ENCODE measurements at regions not wholly inside any gene's neighbourhood (a gene's known extent, or its start where the extent isn't known, plus 50 kb on each side); places are given as distances from the start of the nearest gene placed in this dataset.

DNA sequence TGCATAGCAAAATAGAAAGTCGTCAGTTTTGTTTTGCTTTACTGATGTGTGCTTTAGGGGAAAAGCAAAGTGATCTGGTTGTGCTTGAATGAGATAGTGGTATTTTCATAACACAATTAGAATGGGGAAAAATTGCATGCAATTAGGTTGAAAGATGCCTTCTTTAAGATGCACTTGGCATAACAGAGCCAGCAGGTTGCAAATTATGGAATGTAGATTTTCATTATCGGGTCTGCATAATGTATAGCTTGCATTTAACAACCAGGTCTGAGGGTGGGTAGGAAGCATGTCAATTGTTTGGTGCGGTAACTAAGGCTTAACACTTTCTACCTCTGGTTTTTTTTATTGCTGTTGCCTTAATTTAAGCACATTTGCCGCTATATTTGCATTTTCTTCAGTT, 370.7 kb upstream of the MCTP2 start:
- TF ChIP-seq, protein P1, sequence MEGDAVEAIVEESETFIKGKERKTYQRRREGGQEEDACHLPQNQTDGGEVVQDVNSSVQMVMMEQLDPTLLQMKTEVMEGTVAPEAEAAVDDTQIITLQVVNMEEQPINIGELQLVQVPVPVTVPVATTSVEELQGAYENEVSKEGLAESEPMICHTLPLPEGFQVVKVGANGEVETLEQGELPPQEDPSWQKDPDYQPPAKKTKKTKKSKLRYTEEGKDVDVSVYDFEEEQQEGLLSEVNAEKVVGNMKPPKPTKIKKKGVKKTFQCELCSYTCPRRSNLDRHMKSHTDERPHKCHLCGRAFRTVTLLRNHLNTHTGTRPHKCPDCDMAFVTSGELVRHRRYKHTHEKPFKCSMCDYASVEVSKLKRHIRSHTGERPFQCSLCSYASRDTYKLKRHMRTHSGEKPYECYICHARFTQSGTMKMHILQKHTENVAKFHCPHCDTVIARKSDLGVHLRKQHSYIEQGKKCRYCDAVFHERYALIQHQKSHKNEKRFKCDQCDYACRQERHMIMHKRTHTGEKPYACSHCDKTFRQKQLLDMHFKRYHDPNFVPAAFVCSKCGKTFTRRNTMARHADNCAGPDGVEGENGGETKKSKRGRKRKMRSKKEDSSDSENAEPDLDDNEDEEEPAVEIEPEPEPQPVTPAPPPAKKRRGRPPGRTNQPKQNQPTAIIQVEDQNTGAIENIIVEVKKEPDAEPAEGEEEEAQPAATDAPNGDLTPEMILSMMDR (IDR thresholded peaks at IDR 0.05; ENCODE audit: poor library complexity) = no peak
- TF ChIP-seq EZH2 (IDR thresholded peaks at IDR 0.05; ENCODE audit: borderline replicate concordance) = no peak
- no peak for TF ChIP-seq EZH2phosphoT487 (IDR thresholded peaks at IDR 0.05; ENCODE audit: low read depth, severe bottlenecking, unreplicated experiment)

Data from hepatocyte (in vitro differentiated cells).